GM12892 (cell line): ENCODE measurements at regions not wholly inside any gene's neighbourhood (a gene's known extent, or its start where the extent isn't known, plus 50 kb on each side); places are given as distances from the start of the nearest gene placed in this dataset.

Source experiments
- POLR2A ChIP-seq: IDR thresholded peaks from 2 replicates; pipeline ENCODE4 v1.6.1; 2011; ENCODE audit warnings: low read depth, low read length, control low read depth
- POLR2AphosphoS5 ChIP-seq: IDR thresholded peaks from 2 replicates; pipeline ENCODE4 v1.6.1; 2011; ENCODE audit warnings: low read depth, low read length, control low read depth
- TAF1 ChIP-seq: IDR thresholded peaks from 2 replicates; pipeline ENCODE4 v1.6.1; 2011; ENCODE audit warnings: low read depth, mild to moderate bottlenecking, control low read depth, low read length, borderline replicate concordance

DNA sequence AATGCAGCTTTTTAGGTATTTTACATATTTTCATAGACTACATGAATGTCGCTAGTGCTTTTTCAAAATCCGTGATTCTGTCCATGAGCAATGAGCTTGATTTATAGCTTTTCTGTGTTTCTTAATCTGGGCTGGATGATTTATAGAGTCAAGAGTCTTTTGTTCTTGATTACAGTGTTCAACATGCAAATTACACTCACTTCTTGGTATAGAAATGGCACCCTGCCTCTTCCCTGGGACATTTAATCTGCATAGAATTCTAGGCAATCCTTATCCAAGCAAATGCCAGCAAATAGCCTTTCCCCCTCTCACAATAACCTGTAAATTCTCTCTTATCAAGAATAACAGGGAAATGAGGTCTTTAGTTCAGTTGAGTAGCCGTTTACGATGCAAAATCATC is 246.2 kb upstream of the SEMA3C start:
- TF ChIP-seq POLR2AphosphoS5 (no peak), TAF1 (no peak), POLR2A (no peak)
